ENCODE measurements at regions not wholly inside any gene's neighbourhood (a gene's known extent, or its start where the extent isn't known, plus 50 kb on each side); places are given as distances from the start of the nearest gene placed in this dataset.
A peak's percentile ranks its signal among the peaks of the same experiment; 100 is the strongest.

GRCh38 chr1:58430421-58431275 lies 115.9 kb downstream of the OMA1 start:
- ATAC-seq (peak; percentile 28), DNase-seq (no peak)
- intact Hi-C loops (cut with micrococcal nuclease): no loop called here

GRCh38 chr1:58426918-58427317 lies 119.6 kb downstream of the OMA1 start:
- DNase-seq: no peak
- ATAC-seq: no peak
- intact Hi-C loops (cut with micrococcal nuclease): no loop called here

- DNase-seq: no peak
- intact Hi-C loops (cut with micrococcal nuclease): no loop called here
- no peak for ATAC-seq
Measured at GRCh38 chr1:58422436-58422835, 124.1 kb downstream of the OMA1 start.

GRCh38 chr1:58418283-58419228 lies 128.0 kb downstream of the OMA1 start:
- ATAC-seq (no peak), DNase-seq (no peak)
- intact Hi-C loops (cut with micrococcal nuclease): no loop called here

- ATAC-seq: no peak
Measured at GRCh38 chr1:58412071-58412580, 134.4 kb downstream of the OMA1 start.

GRCh38 chr1:58409890-58410289 lies 136.6 kb downstream of the OMA1 start:
- no peak for DNase-seq
- intact Hi-C loops (cut with micrococcal nuclease): no loop called here
- ATAC-seq: no peak

More at GRCh38 chr1:58412071-58412580, 134.4 kb downstream of the OMA1 start:
- intact Hi-C loops (cut with micrococcal nuclease): no loop called here
- no peak for DNase-seq

- ATAC-seq: no peak
Measured at GRCh38 chr1:58409336-58409735, 137.2 kb downstream of the OMA1 start.

GRCh38 chr1:58406301-58407071 lies 140.0 kb downstream of the OMA1 start:
- intact Hi-C loops (cut with micrococcal nuclease): no loop called here
- ATAC-seq (no peak), DNase-seq (no peak)

More at GRCh38 chr1:58409336-58409735, 137.2 kb downstream of the OMA1 start:
- DNase-seq: no peak
- intact Hi-C loops (cut with micrococcal nuclease): no loop called here

GRCh38 chr1:58405660-58406059 lies 140.9 kb downstream of the OMA1 start:
- ATAC-seq: no peak
- intact Hi-C loops (cut with micrococcal nuclease): no loop called here
- DNase-seq: no peak

- intact Hi-C loops (cut with micrococcal nuclease): no loop called here
- DNase-seq (no peak), ATAC-seq (no peak)
Measured at GRCh38 chr1:58403894-58404293, 142.6 kb downstream of the OMA1 start.

GRCh38 chr1:58402444-58402843 lies 144.1 kb downstream of the OMA1 start:
- DNase-seq (no peak), ATAC-seq (peak; percentile 72)
- intact Hi-C loops (cut with micrococcal nuclease): no loop called here

- no peak for DNase-seq
- peak; percentile 71 for ATAC-seq
- intact Hi-C loops (cut with micrococcal nuclease): no loop called here
Measured at GRCh38 chr1:58401991-58402390, 144.5 kb downstream of the OMA1 start.

- intact Hi-C loops (cut with micrococcal nuclease): no loop called here
- ATAC-seq: peak; percentile 16
- no peak for DNase-seq
Measured at GRCh38 chr1:58399176-58399575, 147.3 kb downstream of the OMA1 start.

GRCh38 chr1:58398714-58399113 lies 147.8 kb downstream of the OMA1 start:
- intact Hi-C loops (cut with micrococcal nuclease): no loop called here
- DNase-seq (no peak), ATAC-seq (no peak)

GRCh38 chr1:58397187-58397820 lies 149.2 kb downstream of the OMA1 start:
- no peak for DNase-seq
- intact Hi-C loops (cut with micrococcal nuclease): no loop called here
- peak; percentile 25 for ATAC-seq

GRCh38 chr1:58396150-58396549 lies 150.4 kb downstream of the OMA1 start:
- no peak for DNase-seq
- intact Hi-C loops (cut with micrococcal nuclease): no loop called here
- ATAC-seq: no peak

GRCh38 chr1:58395355-58395754 lies 151.2 kb downstream of the OMA1 start:
- ATAC-seq: peak; percentile 44

GRCh38 chr1:58392083-58392482 lies 154.4 kb downstream of the OMA1 start:
- intact Hi-C loops (cut with micrococcal nuclease): no loop called here
- DNase-seq (no peak), ATAC-seq (no peak)

More at GRCh38 chr1:58395355-58395754, 151.2 kb downstream of the OMA1 start:
- intact Hi-C loops (cut with micrococcal nuclease): no loop called here
- no peak for DNase-seq

GRCh38 chr1:58391514-58391913 lies 155.0 kb downstream of the OMA1 start:
- intact Hi-C loops (cut with micrococcal nuclease): no loop called here
- DNase-seq: no peak
- no peak for ATAC-seq
